ENCODE measurements at regions not wholly inside any gene's neighbourhood (a gene's known extent, or its start where the extent isn't known, plus 50 kb on each side); places are given as distances from the start of the nearest gene placed in this dataset.

DNA sequence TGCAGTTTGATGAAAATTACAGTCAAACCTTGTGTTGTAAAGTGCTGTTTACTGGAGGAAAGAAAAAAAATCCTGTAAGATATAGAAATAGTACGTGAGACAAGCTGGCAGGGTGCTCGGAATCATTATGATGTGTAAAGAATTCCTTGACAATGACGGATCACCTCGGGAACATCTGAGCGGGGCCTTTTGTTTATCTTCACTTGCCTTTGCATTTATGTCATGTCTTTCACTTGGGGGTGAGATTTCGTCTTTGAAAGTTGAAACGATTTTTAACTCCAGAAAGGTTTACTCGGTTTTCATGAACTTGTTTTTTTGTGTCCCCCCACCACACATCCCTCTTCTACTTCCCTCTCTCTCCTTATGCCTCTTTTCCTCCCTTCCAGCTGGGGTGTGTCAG is 128.3 kb upstream of the VEPH1 start:
- H3K9me3 ChIP-seq: peaks cover 0 to 4% (median 0%) of the 10 kb centered on the region in 3 donors
- H3K27me3 ChIP-seq: peaks cover 29% of the 10 kb centered on the region
- no peaks in the 10 kb centered on the region for H3K4me1 ChIP-seq
- TF ChIP-seq EP300 (IDR thresholded peaks at IDR 0.05) (no peak), POLR2AphosphoS5 (IDR thresholded peaks at IDR 0.05) (no peak), CTCF (IDR thresholded peaks at IDR 0.05) (no peak), POLR2A (IDR thresholded peaks at IDR 0.05) (no peak)
- H3K36me3 ChIP-seq: no peaks in the 10 kb centered on the region
- WGBS, 2 donors (ENCODE audit: low coverage in 1 of 2): 17 to 18% methylated on average over 8 of the region's 8 CpGs
- no peak overlapping the region for H3K4me3 ChIP-seq
- ATAC-seq: no peak
- no peak overlapping the region for H3K27ac ChIP-seq

DNA sequence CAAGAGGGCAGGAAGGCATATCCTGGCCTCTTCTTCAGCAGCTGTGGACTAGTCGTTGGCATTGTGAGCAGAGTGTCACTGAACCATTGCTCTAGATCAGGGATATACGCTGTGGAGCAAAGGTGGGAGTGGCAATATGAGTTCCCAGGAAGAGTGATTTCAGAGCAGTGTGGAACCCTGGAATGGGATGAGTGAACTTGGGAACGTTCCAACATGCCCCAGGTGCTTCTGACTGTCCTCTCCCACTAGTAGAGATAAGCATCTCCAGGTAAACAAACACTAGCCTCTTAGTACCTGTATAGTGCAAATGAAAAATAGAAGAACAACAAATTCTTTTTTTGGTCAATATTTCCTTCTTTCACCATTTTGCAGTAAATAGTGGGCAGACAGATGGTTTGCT is 123.6 kb upstream of the VEPH1 start:
- Histone ChIP-seq H3K27ac (no peak overlapping the region), H3K4me1 (no peaks in the 10 kb centered on the region), H3K4me3 (no peak overlapping the region), H3K9me3 (no peaks in the 10 kb centered on the region), H3K27me3 (peaks cover 28% of the 10 kb centered on the region), H3K36me3 (no peaks in the 10 kb centered on the region)
- no peak for ATAC-seq
- TF ChIP-seq POLR2A (IDR thresholded peaks at IDR 0.05) (no peak), CTCF (IDR thresholded peaks at IDR 0.05) (no peak), POLR2AphosphoS5 (IDR thresholded peaks at IDR 0.05) (no peak), EP300 (IDR thresholded peaks at IDR 0.05) (no peak)
- WGBS, 2 donors (ENCODE audit: low coverage in 1 of 2): 29% methylated on average over 1 of the region's 3 CpGs; no CpG with 5 or more reads in 1 of the 2 donors

DNA sequence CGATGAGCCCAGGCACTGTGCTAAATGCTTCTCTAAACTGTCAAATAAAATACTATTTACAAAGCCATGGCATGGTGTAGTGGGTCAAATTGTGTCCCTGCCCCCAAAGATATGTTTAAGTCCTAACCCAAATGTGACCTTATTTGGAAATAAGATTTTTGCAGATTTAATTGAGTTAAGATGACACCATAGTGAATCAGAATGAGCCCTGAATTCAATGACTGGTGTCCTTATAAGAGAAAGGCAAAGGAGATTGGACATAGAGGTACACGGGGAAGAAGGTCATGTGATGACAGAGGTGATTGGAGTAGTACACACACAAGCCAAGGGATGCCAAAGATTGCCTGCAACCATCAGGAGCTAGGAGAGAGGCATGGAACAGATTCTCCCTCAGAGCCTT is 121.6 kb upstream of the VEPH1 start:
- Histone ChIP-seq H3K9me3 (no peaks in the 10 kb centered on the region), H3K27ac (no peak overlapping the region), H3K4me3 (no peak overlapping the region), H3K27me3 (peaks cover 9% of the 10 kb centered on the region), H3K36me3 (no peaks in the 10 kb centered on the region), H3K4me1 (no peaks in the 10 kb centered on the region)
- WGBS, 2 donors (ENCODE audit: low coverage in 1 of 2): 85 to 89% methylated on average over 2 of the region's 2 CpGs
- no peak for ATAC-seq
- TF ChIP-seq CTCF (IDR thresholded peaks at IDR 0.05) (no peak), POLR2AphosphoS5 (IDR thresholded peaks at IDR 0.05) (no peak), EP300 (IDR thresholded peaks at IDR 0.05) (no peak), POLR2A (IDR thresholded peaks at IDR 0.05) (no peak)

- TF ChIP-seq POLR2AphosphoS5 (IDR thresholded peaks at IDR 0.05) (no peak), POLR2A (IDR thresholded peaks at IDR 0.05) (no peak), CTCF (IDR thresholded peaks at IDR 0.05) (no peak), EP300 (IDR thresholded peaks at IDR 0.05) (no peak)
- Histone ChIP-seq H3K4me3 (no peak overlapping the region), H3K36me3 (no peaks in the 10 kb centered on the region), H3K27me3 (no peaks in the 10 kb centered on the region), H3K27ac (no peak overlapping the region), H3K4me1 (peaks cover 0 to 6% (median 0%) of the 10 kb centered on the region in 3 donors), H3K9me3 (no peaks in the 10 kb centered on the region)
- no peak for ATAC-seq
- 82 to 86% methylated on average over 4 of the region's 4 CpGs for WGBS, 2 donors (ENCODE audit: low coverage in 1 of 2)
These were observed 115.7 kb upstream of the VEPH1 start for GRCh38 chr3:157618886-157619285.

GRCh38 chr3:157618075-157618760 is 115.0 kb upstream of the VEPH1 start:
- ATAC-seq: no peak
- Histone ChIP-seq H3K4me1 (peaks cover 0 to 6% (median 0%) of the 10 kb centered on the region in 3 donors), H3K36me3 (no peaks in the 10 kb centered on the region), H3K27me3 (no peaks in the 10 kb centered on the region), H3K27ac (no peak overlapping the region), H3K9me3 (no peaks in the 10 kb centered on the region), H3K4me3 (no peak overlapping the region)
- 12 to 23% methylated on average over 5 to 6 of the region's 6 CpGs for WGBS, 2 donors (ENCODE audit: low coverage in 1 of 2)
- TF ChIP-seq POLR2AphosphoS5 (IDR thresholded peaks at IDR 0.05) (peak; percentile 18), CTCF (IDR thresholded peaks at IDR 0.05) (peak; percentile 57 to 81 (median 68)), EP300 (IDR thresholded peaks at IDR 0.05) (no peak)

All from gastroesophageal sphincter (tissue), 4 donors.